A673 (cell line): ENCODE measurements at regions not wholly inside any gene's neighbourhood (a gene's known extent, or its start where the extent isn't known, plus 50 kb on each side); places are given as distances from the start of the nearest gene placed in this dataset.

Experiments
- BruUV-seq: library from RNA; stranded (reverse); fragments of 400-500 nt; replicated peaks from 2 replicates; lab custom pipeline; 2021; lab: Mats Ljungman, UMichigan
- CTCF ChIA-PET: fragments of 300-600 bp; sonication (Branson Sonifier 250); formaldehyde crosslinking; loops from one replicate; lab custom pipeline; 2022; ENCODE audit warnings: antibody characterized with exemption; lab: Charles Lee
- POLR2A ChIA-PET: fragments of 300-600 bp; sonication (Branson Sonifier 250); formaldehyde crosslinking; loops from one replicate; lab custom pipeline; 2022; ENCODE audit warnings: antibody characterized with exemption; ENCODE audit not compliant: low non-redundant PET; lab: Charles Lee
- DNase-seq: peaks from one replicate; pipeline ENCODE4 v3.0.0-alpha.2; 2015; ENCODE audit warnings: low spot score
- H3K27ac ChIP-seq: fragments of 200-600 bp; sonication (generic); 2 replicates; pipeline ENCODE4 v1.5.1; 2016; ENCODE audit warnings: mixed run types, low read depth, mild to moderate bottlenecking, mixed read lengths, antibody characterized with exemption, low read length; ENCODE audit not compliant: poor library complexity, severe bottlenecking
- H3K27me3 ChIP-seq: fragments of 200-600 bp; sonication (generic); replicated peaks from 2 replicates; pipeline ENCODE4 v1.6.1; 2017; ENCODE audit warnings: mixed run types, low read depth, mild to moderate bottlenecking, mixed read lengths, antibody characterized with exemption, low read length; ENCODE audit not compliant: insufficient read depth, poor library complexity
- H3K36me3 ChIP-seq: fragments of 200-600 bp; sonication (generic); 2 replicates; pipeline ENCODE4 v1.6.1; 2016; ENCODE audit warnings: mixed run types, mild to moderate bottlenecking, mixed read lengths, antibody characterized with exemption, low read length; ENCODE audit not compliant: insufficient read depth, poor library complexity, severe bottlenecking
- H3K4me1 ChIP-seq: fragments of 200-600 bp; sonication (generic); 2 replicates; pipeline ENCODE4 v1.6.1; 2017; ENCODE audit warnings: mixed run types, mild to moderate bottlenecking, mixed read lengths, antibody characterized with exemption, low read length; ENCODE audit not compliant: insufficient read depth, poor library complexity, severe bottlenecking
- H3K4me3 ChIP-seq: fragments of 200-600 bp; sonication (generic); 2 replicates; pipeline ENCODE4 v1.5.1; 2016; ENCODE audit warnings: low read depth, mixed run types, mild to moderate bottlenecking, mixed read lengths, low read length; ENCODE audit not compliant: poor library complexity, severe bottlenecking
- H3K9me3 ChIP-seq: fragments of 200-600 bp; sonication (generic); 2 replicates; pipeline ENCODE4 v1.6.1; 2016; ENCODE audit warnings: mixed run types, low read depth, mild to moderate bottlenecking, mixed read lengths, antibody characterized with exemption, low read length; ENCODE audit not compliant: poor library complexity, severe bottlenecking
- EZH2 ChIP-seq: fragments of 200-600 bp; sonication (generic); IDR thresholded peaks from 2 replicates; pipeline ENCODE4 v1.6.1; 2017; ENCODE audit warnings: borderline replicate concordance, low read depth, mild to moderate bottlenecking, mixed read lengths, antibody characterized with exemption, low read length; ENCODE audit not compliant: poor library complexity, severe bottlenecking
- intact Hi-C: fragments of 100-400 bp; cut with micrococcal nuclease; formaldehyde crosslinking; loops from one replicate; pipeline ENCODE4 v1.10.0; 2022; ENCODE audit not compliant: unreplicated experiment
- TF ChIP-seq, protein P1 (sequence below): fragments of 300-800, 200-600 bp; sonication (generic); conservative IDR thresholded peaks from 2 replicates; pipeline ENCODE4 v1.5.1; 2017; ENCODE audit warnings: low read depth, mild to moderate bottlenecking, antibody characterized with exemption, low read length, moderate library complexity, mixed read lengths

DNA sequence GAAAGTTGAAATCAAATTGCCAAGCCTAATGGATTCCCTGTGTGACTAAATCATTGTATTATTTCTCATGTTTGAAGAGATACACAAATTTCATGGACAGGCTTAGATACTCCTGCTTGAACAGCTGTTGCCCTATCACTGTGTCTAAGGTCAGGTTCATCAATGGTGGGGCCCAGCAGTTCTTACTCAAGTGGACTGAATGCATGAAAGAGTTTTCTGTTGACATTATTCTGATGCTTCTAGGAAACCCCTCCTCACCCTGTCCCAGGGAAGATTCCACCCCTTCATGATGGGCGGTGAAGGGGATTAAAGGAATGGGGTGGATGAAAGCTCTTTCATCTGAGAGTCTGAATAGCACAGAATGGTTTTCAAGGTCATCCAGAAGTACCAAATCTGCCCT is 148.8 kb downstream of the INO80D start:
- Histone ChIP-seq H3K36me3 (no peaks in the 10 kb centered on the region), H3K27me3 (no peaks in the 10 kb centered on the region), H3K27ac (no peak overlapping the region), H3K9me3 (no peaks in the 10 kb centered on the region), H3K4me3 (no peak overlapping the region), H3K4me1 (no peaks in the 10 kb centered on the region)
- TF ChIP-seq, protein P1, sequence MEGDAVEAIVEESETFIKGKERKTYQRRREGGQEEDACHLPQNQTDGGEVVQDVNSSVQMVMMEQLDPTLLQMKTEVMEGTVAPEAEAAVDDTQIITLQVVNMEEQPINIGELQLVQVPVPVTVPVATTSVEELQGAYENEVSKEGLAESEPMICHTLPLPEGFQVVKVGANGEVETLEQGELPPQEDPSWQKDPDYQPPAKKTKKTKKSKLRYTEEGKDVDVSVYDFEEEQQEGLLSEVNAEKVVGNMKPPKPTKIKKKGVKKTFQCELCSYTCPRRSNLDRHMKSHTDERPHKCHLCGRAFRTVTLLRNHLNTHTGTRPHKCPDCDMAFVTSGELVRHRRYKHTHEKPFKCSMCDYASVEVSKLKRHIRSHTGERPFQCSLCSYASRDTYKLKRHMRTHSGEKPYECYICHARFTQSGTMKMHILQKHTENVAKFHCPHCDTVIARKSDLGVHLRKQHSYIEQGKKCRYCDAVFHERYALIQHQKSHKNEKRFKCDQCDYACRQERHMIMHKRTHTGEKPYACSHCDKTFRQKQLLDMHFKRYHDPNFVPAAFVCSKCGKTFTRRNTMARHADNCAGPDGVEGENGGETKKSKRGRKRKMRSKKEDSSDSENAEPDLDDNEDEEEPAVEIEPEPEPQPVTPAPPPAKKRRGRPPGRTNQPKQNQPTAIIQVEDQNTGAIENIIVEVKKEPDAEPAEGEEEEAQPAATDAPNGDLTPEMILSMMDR = no peak
- TF ChIP-seq EZH2 = no peak
- intact Hi-C loops = no loop called here
- no TSS peak for BruUV-seq
- DNase-seq = no peak
- ChIA-PET CTCF (interaction anchor here (3.7 kb wide), 1 partner anchor 11 kb away, joined by 23 read pairs; no protein-coding TSS in a partner anchor), POLR2A (no interaction called here)

DNA sequence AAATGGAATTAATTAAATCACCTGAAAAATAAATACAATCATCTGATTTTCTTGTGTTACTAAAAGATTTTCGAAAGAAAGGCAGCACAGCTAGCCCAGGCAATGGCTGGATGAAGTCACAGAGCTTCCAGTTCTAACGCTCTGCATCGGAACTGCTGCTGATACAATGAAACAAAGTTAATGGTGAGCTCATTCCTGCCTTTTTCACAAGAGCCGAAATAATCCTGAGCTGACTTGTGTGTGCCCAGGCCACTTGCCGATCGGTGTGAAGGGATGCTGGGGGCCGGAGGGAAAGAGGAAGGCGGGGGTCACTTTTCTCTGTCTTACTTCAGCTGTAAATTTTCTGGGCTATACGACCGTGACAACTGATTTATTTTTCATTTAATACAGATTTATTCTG is 149.5 kb downstream of the INO80D start:
- no peaks in the 10 kb centered on the region for H3K27me3 ChIP-seq
- intact Hi-C loops = no loop called here
- CTCF ChIA-PET = interaction anchor here (0.6 to 3.7 kb wide), 3 partner anchors 9 to 87 kb away, joined by 3 to 23 read pairs (median 6); no protein-coding TSS in a partner anchor
- POLR2A ChIA-PET = no interaction called here
- DNase-seq = no peak
- BruUV-seq = no TSS peak
- no peaks in the 10 kb centered on the region for H3K9me3 ChIP-seq
- no peaks in the 10 kb centered on the region for H3K36me3 ChIP-seq
- H3K4me1 ChIP-seq = no peaks in the 10 kb centered on the region
- no peak overlapping the region for H3K27ac ChIP-seq
- H3K4me3 ChIP-seq = no peak overlapping the region
- TF ChIP-seq, protein P1 = no peak
- TF ChIP-seq EZH2 = no peak

DNA sequence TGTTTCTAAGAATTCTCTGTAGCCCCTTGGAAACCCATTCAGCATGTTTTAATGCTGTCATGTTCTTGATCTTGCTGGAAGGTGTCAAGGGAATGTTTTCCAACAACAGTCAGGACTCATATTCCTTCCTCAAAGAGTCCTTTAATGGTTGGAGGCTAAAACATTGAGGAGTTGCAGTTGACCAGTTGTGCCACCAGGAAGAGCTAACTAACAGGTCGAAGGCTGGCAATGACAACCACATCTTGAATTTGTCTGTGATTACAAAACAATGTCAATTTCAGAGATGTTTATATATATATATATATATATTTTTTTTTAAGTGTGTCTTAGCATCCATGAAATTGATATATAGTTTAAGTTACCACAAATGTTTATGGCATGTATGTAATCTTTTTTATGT is 151.5 kb downstream of the INO80D start:
- Histone ChIP-seq H3K27me3 (no peaks in the 10 kb centered on the region), H3K4me1 (peaks cover 5% of the 10 kb centered on the region), H3K27ac (no peak overlapping the region), H3K9me3 (no peaks in the 10 kb centered on the region), H3K36me3 (no peaks in the 10 kb centered on the region), H3K4me3 (no peak overlapping the region)
- POLR2A ChIA-PET = no interaction called here
- intact Hi-C loops = no loop called here
- DNase-seq = no peak
- CTCF ChIA-PET = interaction anchor here (3.7 kb wide), 1 partner anchor 8 kb away, joined by 23 read pairs; no protein-coding TSS in a partner anchor
- no peak for TF ChIP-seq EZH2
- TF ChIP-seq, protein P1 = peak; percentile 21; the same call in 1 of the 2 replicates
- BruUV-seq = no TSS peak
